HG02852 (cell line): ENCODE measurements at regions not wholly inside any gene's neighbourhood (a gene's known extent, or its start where the extent isn't known, plus 50 kb on each side); places are given as distances from the start of the nearest gene placed in this dataset.

ENCODE experiments used
- ATAC-seq: cut with Tn5 transposase; IDR thresholded peaks from one replicate; pipeline ENCODE4 v1.9.1; 2021; ENCODE audit warnings: mild to moderate bottlenecking, moderate library complexity; ENCODE audit not compliant: unreplicated experiment

GRCh38 chr13:39892721-39893685, 237.5 kb downstream of the COG6 start:
- ATAC-seq = no peak

DNA sequence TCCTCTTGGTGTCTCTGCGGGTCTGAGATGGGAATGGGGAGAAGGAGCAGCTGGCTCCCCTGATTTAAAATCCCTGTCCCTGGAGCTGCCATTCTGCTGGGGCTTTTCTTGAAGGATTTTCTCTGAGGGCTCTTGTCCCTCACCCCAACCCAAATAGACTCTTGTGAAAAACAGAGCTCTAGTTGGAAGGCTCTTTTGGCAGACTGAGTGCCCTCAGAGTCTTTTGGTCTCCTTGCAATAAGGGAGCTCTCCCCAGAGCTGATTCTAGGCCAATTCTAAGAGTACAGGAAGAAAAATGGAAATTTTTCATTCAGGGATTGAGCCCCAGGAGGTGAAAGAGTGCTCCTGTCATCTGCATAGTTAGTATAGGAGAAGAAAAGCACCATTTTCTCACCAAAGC, 238.3 kb downstream of the COG6 start:
- ATAC-seq = no peak

- ATAC-seq = no peak
Observed at GRCh38 chr13:39894586-39894985, 239.1 kb downstream of the COG6 start.

DNA sequence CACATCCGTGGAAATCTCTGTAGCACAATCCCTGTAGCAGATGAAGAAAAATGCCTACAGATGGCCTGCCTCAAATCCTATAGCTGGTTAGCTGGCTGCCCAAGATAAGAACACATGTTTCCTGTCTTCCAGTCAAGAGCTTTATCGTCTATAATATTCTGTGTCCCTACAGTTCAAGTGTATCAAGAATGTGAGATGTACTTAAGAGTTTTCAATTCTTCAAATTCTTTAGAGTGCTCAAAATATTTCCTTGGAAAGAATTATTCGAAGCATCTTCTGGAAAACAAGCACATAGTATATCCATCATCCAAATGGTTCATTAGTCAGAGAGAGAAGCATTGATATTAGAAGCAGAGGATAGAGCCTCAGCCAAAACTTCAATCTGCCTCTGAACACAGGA, 239.8 kb downstream of the COG6 start:
- no peak for ATAC-seq

- no peak for ATAC-seq
Observed at GRCh38 chr13:39897636-39898035, 242.2 kb downstream of the COG6 start.

DNA sequence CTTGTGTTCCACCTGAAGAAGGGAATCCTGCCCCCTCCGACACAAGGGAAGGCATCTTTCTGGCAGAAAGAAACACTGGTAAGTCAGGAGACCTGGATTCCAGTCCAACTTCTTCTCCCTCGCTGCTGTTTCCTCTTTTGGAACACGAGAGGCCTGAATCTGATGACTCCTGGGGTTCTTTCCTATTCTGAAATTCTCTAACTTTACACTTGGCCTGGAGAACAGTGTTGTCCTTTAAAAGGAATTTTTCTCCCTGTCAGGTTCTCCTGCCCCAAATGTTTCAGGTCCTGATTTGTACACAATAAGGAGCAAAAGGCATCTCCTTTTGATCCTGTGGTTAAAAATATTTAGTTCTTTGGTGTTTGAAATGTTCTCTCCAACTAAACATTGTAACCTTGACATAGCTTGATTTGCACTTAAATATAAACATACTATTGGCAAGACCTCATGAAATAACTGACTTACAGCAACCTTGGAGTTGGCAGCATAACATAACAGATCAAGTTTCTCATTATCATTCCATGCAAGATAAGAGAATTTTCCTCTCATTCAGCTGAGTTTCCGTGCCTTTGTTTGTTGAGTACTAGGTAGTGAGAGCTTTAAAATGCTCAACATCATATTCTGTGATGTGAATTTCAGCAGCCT, 244.8 kb downstream of the COG6 start:
- no peak for ATAC-seq

GRCh38 chr13:39904959-39905358, 249.5 kb downstream of the COG6 start:
- ATAC-seq = no peak

DNA sequence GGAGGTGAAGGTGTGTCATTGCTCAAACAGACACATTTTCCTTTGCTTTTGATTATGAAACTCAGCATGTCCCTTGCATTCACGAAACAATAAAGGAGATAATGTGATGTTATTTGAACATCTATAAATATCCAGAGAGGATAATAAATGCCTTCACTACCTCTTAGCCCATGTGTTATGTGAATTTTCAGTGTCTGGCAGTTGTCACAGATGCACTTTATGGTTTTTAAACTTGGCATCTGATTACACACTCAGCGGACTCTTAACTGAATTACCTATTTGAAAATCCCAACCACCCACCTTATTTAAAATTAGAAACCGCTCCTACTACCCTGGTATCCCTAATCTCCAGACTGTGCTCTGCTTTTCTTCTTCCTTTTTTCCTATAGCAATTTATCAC, 254.2 kb downstream of the COG6 start:
- no peak for ATAC-seq

- no peak for ATAC-seq
Observed at GRCh38 chr13:39910041-39910440, 254.6 kb downstream of the COG6 start.

DNA sequence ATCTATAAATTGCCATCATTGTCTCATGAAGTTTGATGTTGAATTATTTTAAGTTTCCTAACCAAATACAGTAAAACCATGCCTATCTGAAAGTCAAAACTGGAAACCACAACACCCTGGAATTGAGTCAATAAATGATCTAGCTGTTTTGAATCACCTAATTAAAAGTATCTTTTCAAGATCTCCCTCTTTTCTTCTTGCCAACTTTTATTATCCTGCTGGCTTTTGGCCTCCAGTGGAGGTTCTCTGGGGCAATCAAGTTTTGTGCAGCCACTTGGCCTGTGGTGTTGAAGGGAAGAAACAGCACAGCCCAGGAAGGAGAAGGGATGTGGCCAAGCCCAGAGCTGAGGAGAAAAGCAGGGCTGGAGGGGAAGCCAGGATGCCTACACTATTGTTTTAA, 255.4 kb downstream of the COG6 start:
- ATAC-seq = no peak

DNA sequence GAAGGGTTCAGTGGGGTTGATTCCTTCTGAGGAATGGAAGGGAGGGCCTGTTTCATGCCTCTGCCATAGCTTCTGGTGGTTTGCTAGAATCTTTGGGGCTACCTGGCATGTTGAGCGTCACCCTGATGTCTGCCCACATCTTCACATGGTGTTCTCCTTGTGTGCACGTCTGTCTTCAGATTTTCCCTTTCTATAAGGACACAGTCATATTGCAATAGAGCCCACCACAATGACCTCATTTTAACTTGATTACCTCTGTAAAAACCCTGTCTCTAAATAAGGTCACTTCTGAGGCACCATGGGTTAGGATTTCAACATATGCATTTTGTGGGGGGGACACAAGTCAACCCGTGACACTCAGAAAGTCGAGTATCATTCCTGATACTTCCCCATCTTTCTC, 257.9 kb downstream of the COG6 start:
- no peak for ATAC-seq

GRCh38 chr13:39913928-39914327, 258.5 kb downstream of the COG6 start:
- no peak for ATAC-seq

DNA sequence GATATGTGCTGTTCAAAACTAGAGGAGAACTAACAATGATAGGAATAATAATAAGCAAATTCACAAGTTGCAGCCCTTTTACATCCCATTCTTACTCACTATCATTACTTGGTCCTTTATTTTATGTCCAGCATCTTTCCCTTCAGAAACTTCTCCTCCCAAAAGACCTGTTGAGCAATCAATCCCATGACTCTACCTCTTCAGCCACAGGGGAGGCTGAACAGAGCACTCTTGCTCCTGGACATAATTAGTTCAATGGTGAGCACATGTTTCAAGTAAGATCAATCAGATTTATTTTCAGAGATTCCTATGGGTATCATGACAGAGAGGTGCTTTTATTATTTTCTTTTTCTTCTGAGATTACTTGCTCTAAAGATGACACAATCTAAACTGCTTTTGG, 260.0 kb downstream of the COG6 start:
- no peak for ATAC-seq

- no peak for ATAC-seq
Observed at GRCh38 chr13:39916330-39916729, 260.9 kb downstream of the COG6 start.

- no peak for ATAC-seq
Observed at GRCh38 chr13:39918620-39919236, 263.3 kb downstream of the COG6 start.

DNA sequence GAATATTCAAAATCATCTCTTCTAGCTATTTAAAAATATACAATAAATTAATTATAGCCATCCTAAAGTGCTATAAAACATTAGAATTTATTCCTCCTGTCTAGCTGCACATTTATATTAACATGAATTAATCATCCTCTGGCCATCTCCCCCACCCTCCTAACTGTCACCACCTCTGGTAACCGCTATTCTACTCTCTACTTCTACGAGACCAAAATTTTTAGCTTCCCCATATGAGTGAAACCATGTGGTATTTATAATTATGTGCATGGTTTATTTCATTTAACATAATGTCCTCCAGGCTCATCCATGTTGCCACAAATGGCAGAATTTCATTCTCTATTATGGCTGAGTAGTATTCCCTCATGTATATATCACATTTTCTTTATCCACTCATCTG, 265.2 kb downstream of the COG6 start:
- no peak for ATAC-seq

- ATAC-seq = no peak
Observed at GRCh38 chr13:39926345-39926744, 270.9 kb downstream of the COG6 start.

GRCh38 chr13:39928261-39928660, 272.8 kb downstream of the COG6 start:
- no peak for ATAC-seq

DNA sequence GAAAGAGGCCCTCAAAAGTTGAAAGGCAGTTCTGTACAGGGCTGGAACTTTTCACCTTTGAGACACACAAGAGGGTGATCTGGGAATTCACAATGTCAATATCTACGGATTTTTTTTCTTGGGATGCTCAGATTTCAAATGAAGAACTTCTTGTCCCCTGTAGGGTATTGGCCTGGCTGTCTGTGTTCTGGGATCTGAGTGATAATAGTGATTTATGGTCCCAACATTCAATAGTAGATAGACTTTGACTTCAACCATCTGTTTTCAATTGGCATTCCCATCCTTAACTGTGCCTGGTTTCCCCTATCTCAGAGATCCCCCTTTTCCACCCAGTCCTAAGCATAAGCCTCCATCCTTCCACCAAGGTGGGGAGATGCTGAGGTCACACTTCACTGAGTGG, 274.1 kb downstream of the COG6 start:
- ATAC-seq = no peak

- no peak for ATAC-seq
Observed at GRCh38 chr13:39930060-39930459, 274.6 kb downstream of the COG6 start.

- ATAC-seq = no peak
Observed at GRCh38 chr13:39930544-39931444, 275.3 kb downstream of the COG6 start.
